Activated CD4-positive, alpha-beta memory T cell treated with anti-CD3 and anti-CD28 coated beads, Interleukin-2, amount 10 ng/mL, durations not matched to agents 7 days and 5 days (primary cell): ENCODE measurements at regions not wholly inside any gene's neighbourhood (a gene's known extent, or its start where the extent isn't known, plus 50 kb on each side); places are given as distances from the start of the nearest gene placed in this dataset.

Experiments used
- CTCF ChIA-PET: fragments of 350-600 bp; sonication (Branson Sonifier 250); formaldehyde crosslinking; loops from one replicate; lab custom pipeline; 2021; ENCODE audit warnings: antibody characterized with exemption, inconsistent platforms; lab: Charles Lee
- POLR2A ChIA-PET: fragments of 350-600 bp; sonication (Branson Sonifier 250); formaldehyde crosslinking; loops from one replicate; lab custom pipeline; 2021; ENCODE audit warnings: antibody characterized with exemption; lab: Charles Lee
- DNase-seq: peaks from one replicate; pipeline ENCODE4 v3.0.0-alpha.2; 2020
- H3K27ac Mint-ChIP-seq: one replicate; pipeline ENCODE4 v1.8.0; 2021; ENCODE audit warnings: mild to moderate bottlenecking, mixed read lengths
- H3K27me3 Mint-ChIP-seq: one replicate; pipeline ENCODE4 v1.8.0; 2021; ENCODE audit warnings: mixed read lengths
- H3K36me3 Mint-ChIP-seq: one replicate; pipeline ENCODE4 v1.8.0; 2021; ENCODE audit warnings: low read depth, mixed read lengths
- H3K4me1 Mint-ChIP-seq: one replicate; pipeline ENCODE4 v1.8.0; 2021; ENCODE audit warnings: mixed read lengths
- H3K4me3 Mint-ChIP-seq: one replicate; pipeline ENCODE4 v1.8.0; 2021; ENCODE audit warnings: mild to moderate bottlenecking, mixed read lengths
- H3K9me3 Mint-ChIP-seq: one replicate; pipeline ENCODE4 v1.8.0; 2021; ENCODE audit warnings: mixed read lengths

DNA sequence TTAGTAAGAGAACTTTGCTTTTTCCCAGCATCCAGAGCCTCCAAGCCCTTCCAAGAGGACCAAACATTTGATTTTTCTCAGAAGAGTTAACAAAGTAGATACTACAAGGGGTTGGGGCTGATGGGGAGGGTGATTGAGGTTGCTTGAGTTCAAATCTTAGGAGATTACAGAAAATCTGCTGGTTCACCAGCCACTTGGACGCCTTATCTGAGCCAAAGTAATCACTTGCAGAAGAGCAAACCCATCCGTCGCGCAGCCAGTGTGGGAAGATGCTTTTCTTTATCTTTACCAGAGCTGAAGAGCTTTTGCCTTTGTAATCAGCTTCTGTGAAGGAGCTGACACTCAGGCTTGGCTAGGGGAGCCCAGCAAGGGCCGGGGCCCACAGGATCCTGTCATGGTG lies 91.9 kb upstream of the CTTNBP2NL start:
- no peaks in the 10 kb centered on the region for H3K4me1 Mint-ChIP-seq
- no peaks in the 10 kb centered on the region for H3K36me3 Mint-ChIP-seq
- H3K9me3 Mint-ChIP-seq, result no peaks in the 10 kb centered on the region
- DNase-seq, result no peak
- peaks cover 39% of the 10 kb centered on the region for H3K27me3 Mint-ChIP-seq
- ChIA-PET CTCF (interaction anchor here (1.4 kb wide), 1 partner anchor 162 kb away, joined by 3 read pairs; no protein-coding TSS in a partner anchor), POLR2A (no interaction called here)
- H3K27ac Mint-ChIP-seq, result no peak overlapping the region
- no peak overlapping the region for H3K4me3 Mint-ChIP-seq

DNA sequence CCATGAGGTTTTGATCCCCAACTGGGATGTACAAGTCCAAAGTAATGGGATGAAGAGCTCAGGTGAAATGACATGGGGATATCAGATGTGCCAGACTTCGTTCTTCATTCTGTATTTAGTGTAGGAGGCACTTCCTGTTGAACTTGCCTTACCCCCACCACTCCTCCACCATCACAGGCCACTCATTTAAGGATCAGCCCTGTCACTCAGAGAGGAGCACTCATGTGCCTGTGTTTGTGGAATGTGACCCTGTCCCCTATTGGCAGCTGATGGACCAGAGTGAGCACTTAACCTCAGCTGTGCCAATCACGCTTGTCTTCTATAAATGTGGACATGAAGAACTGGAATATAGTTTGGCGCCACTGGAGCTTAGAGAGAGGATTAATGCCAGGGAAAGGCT lies 91.4 kb upstream of the CTTNBP2NL start:
- DNase-seq, result no peak
- CTCF ChIA-PET, result interaction anchor here (1.4 kb wide), 1 partner anchor 162 kb away, joined by 3 read pairs; no protein-coding TSS in a partner anchor
- POLR2A ChIA-PET, result no interaction called here
- Mint-ChIP-seq H3K36me3 (no peaks in the 10 kb centered on the region), H3K9me3 (no peaks in the 10 kb centered on the region), H3K4me1 (no peaks in the 10 kb centered on the region), H3K27me3 (peaks cover 38% of the 10 kb centered on the region), H3K27ac (no peak overlapping the region), H3K4me3 (no peak overlapping the region)

DNA sequence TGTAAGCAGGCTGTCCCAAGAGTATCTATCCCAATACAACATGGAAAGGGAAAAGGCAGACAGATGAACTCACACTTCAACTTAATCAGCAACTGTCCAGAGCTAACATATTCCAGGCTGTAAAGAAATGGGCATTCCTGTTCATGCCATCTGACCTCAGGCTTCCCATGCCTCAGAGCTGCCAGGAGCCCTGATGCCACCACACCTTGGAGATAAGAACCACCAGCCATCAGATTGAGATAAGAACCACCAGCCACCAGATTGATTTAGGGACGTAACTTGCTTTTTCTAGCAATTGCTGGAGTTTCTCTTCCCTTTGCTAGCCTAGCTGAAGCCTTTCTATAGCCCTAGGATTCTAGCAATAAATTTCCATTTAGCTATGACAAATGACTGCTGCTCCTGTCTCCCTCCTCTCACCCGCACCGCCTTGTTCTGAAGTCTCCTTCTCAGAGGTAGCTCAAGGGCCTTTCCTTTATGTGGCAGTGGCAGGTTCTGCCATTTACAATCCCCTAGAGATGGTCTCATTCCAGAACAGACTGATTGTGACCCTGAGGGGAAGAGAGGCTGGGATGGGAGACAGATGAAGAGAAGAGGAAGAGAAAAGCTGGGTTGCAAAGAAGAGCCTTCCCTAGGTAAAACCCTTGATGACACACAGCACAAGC lies 88.0 kb upstream of the CTTNBP2NL start:
- Mint-ChIP-seq H3K27me3 (peaks cover 45% of the 10 kb centered on the region), H3K9me3 (no peaks in the 10 kb centered on the region), H3K36me3 (no peaks in the 10 kb centered on the region), H3K4me1 (no peaks in the 10 kb centered on the region), H3K4me3 (no peak overlapping the region), H3K27ac (no peak overlapping the region)
- no peak for DNase-seq
- POLR2A ChIA-PET, result no interaction called here
- CTCF ChIA-PET, result no interaction called here

DNA sequence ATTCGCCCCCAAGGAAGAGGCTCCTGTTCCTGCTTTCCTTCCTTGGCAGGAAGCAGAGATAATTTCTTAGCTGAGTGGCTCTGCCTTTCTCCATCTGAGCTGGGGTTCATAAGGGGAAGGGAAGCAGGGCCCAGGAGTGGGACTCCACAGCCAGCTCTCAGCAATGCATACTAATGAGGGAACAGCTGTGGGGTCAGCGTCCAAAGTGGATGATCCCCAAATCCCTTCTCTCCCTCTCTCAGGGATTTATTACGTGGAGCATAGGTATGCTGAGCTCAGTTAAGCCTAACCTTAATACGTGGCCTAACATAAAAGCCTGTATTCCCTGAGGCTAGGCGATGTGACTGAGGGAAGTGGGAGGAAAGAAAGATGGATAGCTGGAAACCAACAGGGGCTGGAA lies 87.3 kb upstream of the CTTNBP2NL start:
- DNase-seq, result no peak
- H3K36me3 Mint-ChIP-seq, result no peaks in the 10 kb centered on the region
- no peaks in the 10 kb centered on the region for H3K9me3 Mint-ChIP-seq
- H3K27ac Mint-ChIP-seq, result no peak overlapping the region
- H3K4me1 Mint-ChIP-seq, result no peaks in the 10 kb centered on the region
- H3K27me3 Mint-ChIP-seq, result peaks cover 43% of the 10 kb centered on the region
- CTCF ChIA-PET, result no interaction called here
- no peak overlapping the region for H3K4me3 Mint-ChIP-seq
- POLR2A ChIA-PET, result no interaction called here

- no peak overlapping the region for H3K27ac Mint-ChIP-seq
- no peaks in the 10 kb centered on the region for H3K4me1 Mint-ChIP-seq
- CTCF ChIA-PET, result no interaction called here
- DNase-seq, result no peak
- H3K9me3 Mint-ChIP-seq, result no peaks in the 10 kb centered on the region
- no peak overlapping the region for H3K4me3 Mint-ChIP-seq
- POLR2A ChIA-PET, result no interaction called here
- H3K36me3 Mint-ChIP-seq, result no peaks in the 10 kb centered on the region
- H3K27me3 Mint-ChIP-seq, result peaks cover 45% of the 10 kb centered on the region
Observed at GRCh38 chr1:112309499-112309898, 86.5 kb upstream of the CTTNBP2NL start.

DNA sequence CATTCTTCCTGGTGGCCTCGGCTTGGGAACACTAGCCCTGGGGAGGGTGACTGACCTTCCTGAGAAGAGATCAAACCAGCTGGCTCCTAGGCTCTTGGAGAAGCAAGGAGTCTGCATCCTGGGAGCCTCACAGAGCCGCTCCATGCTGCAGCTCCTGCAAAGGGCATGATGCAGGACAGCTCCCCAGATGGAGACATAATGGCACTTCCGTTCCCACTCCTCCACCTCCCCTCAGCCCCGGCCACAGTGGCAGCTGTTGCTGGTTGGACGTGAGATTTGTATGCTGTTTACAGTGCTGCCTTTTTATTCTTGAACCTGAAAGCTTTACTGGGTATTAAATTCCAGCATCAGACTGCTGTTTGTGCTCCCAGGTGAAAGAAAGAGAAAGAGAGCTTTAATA lies 83.7 kb upstream of the CTTNBP2NL start:
- no peaks in the 10 kb centered on the region for H3K36me3 Mint-ChIP-seq
- H3K9me3 Mint-ChIP-seq, result no peaks in the 10 kb centered on the region
- H3K27me3 Mint-ChIP-seq, result peaks cover 41% of the 10 kb centered on the region
- no peak overlapping the region for H3K4me3 Mint-ChIP-seq
- POLR2A ChIA-PET, result no interaction called here
- H3K4me1 Mint-ChIP-seq, result no peaks in the 10 kb centered on the region
- H3K27ac Mint-ChIP-seq, result no peak overlapping the region
- CTCF ChIA-PET, result no interaction called here
- DNase-seq, result no peak

GRCh38 chr1:112312879-112313278 lies 83.1 kb upstream of the CTTNBP2NL start:
- CTCF ChIA-PET, result no interaction called here
- peaks cover 36% of the 10 kb centered on the region for H3K27me3 Mint-ChIP-seq

GRCh38 chr1:112316254-112316913 lies 79.6 kb upstream of the CTTNBP2NL start:
- ChIA-PET POLR2A (no interaction called here), CTCF (no interaction called here)
- Mint-ChIP-seq H3K27ac (no peak overlapping the region), H3K36me3 (no peaks in the 10 kb centered on the region), H3K4me1 (no peaks in the 10 kb centered on the region), H3K27me3 (peaks cover 22% of the 10 kb centered on the region), H3K4me3 (no peak overlapping the region), H3K9me3 (no peaks in the 10 kb centered on the region)
- no peak for DNase-seq

More at GRCh38 chr1:112312879-112313278, 83.1 kb upstream of the CTTNBP2NL start:
- no peak for DNase-seq
- H3K36me3 Mint-ChIP-seq, result no peaks in the 10 kb centered on the region
- no peaks in the 10 kb centered on the region for H3K9me3 Mint-ChIP-seq
- no peaks in the 10 kb centered on the region for H3K4me1 Mint-ChIP-seq
- POLR2A ChIA-PET, result no interaction called here
- H3K4me3 Mint-ChIP-seq, result no peak overlapping the region
- no peak overlapping the region for H3K27ac Mint-ChIP-seq

DNA sequence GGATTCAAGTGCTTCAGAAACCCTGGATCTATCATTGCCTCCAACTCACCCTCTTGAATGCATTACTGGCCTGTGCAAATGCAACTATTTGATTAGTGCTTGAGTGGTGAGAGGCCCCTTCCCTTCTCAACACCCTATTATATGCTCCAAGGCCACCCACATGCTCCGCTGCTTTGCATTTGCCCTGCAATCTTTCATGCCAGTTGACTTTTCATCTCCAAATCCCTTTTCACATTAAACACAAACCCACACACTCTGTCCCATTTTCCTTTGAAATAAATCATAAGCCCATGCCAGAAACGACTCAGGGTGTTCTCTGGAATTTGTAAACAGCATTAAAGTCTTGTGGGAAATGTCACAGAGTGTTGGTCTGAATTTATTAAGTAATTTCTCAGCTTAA lies 78.9 kb upstream of the CTTNBP2NL start:
- Mint-ChIP-seq H3K4me1 (no peaks in the 10 kb centered on the region), H3K4me3 (no peak overlapping the region), H3K27ac (no peak overlapping the region), H3K27me3 (peaks cover 18% of the 10 kb centered on the region), H3K36me3 (no peaks in the 10 kb centered on the region), H3K9me3 (no peaks in the 10 kb centered on the region)
- DNase-seq, result no peak
- ChIA-PET CTCF (no interaction called here), POLR2A (no interaction called here)

DNA sequence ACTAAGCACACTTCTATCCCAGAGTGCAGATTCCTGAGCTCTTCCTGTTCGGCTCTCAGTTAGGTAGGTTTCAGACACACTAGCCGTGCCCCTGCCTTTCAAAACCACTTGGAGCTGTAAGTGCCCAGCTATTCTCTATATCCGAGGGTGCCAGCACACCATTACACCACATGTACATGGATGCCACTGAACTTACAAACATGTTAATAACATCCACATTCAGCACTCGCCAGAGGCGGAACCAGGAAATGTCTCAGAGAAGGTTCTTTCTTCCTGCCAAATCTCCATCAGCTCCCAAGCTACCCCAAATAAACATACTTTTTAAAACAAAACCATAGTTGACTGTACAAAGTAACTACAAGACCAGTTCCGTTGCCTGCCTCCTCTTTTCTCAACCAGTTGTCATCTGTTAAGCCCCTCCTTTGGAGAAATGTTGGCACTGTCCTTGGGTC lies 78.4 kb upstream of the CTTNBP2NL start:
- Mint-ChIP-seq H3K27me3 (peaks cover 20% of the 10 kb centered on the region), H3K9me3 (no peaks in the 10 kb centered on the region), H3K27ac (no peak overlapping the region), H3K4me1 (no peaks in the 10 kb centered on the region), H3K4me3 (no peak overlapping the region), H3K36me3 (no peaks in the 10 kb centered on the region)
- no peak for DNase-seq
- ChIA-PET CTCF (no interaction called here), POLR2A (no interaction called here)

- CTCF ChIA-PET, result no interaction called here
- H3K36me3 Mint-ChIP-seq, result no peaks in the 10 kb centered on the region
- POLR2A ChIA-PET, result no interaction called here
- H3K27me3 Mint-ChIP-seq, result peaks cover 26% of the 10 kb centered on the region
- no peaks in the 10 kb centered on the region for H3K9me3 Mint-ChIP-seq
- no peak overlapping the region for H3K27ac Mint-ChIP-seq
- no peak overlapping the region for H3K4me3 Mint-ChIP-seq
- no peak for DNase-seq
- H3K4me1 Mint-ChIP-seq, result no peaks in the 10 kb centered on the region
Observed at GRCh38 chr1:112318263-112318662, 77.8 kb upstream of the CTTNBP2NL start.

- DNase-seq, result no peak
- Mint-ChIP-seq H3K4me3 (no peak overlapping the region), H3K27me3 (peaks cover 27% of the 10 kb centered on the region), H3K9me3 (no peaks in the 10 kb centered on the region), H3K27ac (no peak overlapping the region), H3K36me3 (no peaks in the 10 kb centered on the region), H3K4me1 (no peaks in the 10 kb centered on the region)
- POLR2A ChIA-PET, result no interaction called here
- CTCF ChIA-PET, result no interaction called here
Observed at GRCh38 chr1:112318698-112319370, 77.2 kb upstream of the CTTNBP2NL start.

GRCh38 chr1:112319371-112320040 lies 76.5 kb upstream of the CTTNBP2NL start:
- no peak for DNase-seq
- POLR2A ChIA-PET, result no interaction called here
- no peaks in the 10 kb centered on the region for H3K4me1 Mint-ChIP-seq

More at GRCh38 chr1:112319371-112320040, 76.5 kb upstream of the CTTNBP2NL start:
- Mint-ChIP-seq H3K36me3 (no peaks in the 10 kb centered on the region), H3K9me3 (no peaks in the 10 kb centered on the region), H3K4me3 (no peak overlapping the region), H3K27me3 (peaks cover 25% of the 10 kb centered on the region), H3K27ac (no peak overlapping the region)
- CTCF ChIA-PET, result no interaction called here
